GM13976 (cell line): ENCODE measurements at regions not wholly inside any gene's neighbourhood (a gene's known extent, or its start where the extent isn't known, plus 50 kb on each side); places are given as distances from the start of the nearest gene placed in this dataset.
"Not testable (repeated sequence)": the region's sequence is repeated elsewhere in the genome, so short reads cannot be mapped to it uniquely, and the experiment has no call there.

Source experiments
- DNase-seq: peaks from one replicate; pipeline ENCODE4 v3.0.0; 2012; ENCODE audit warnings: low spot score
- CTCF ChIP-seq: IDR thresholded peaks from 2 replicates; pipeline ENCODE4 v1.5.1; 2012; ENCODE audit warnings: borderline replicate concordance, mild to moderate bottlenecking; ENCODE audit not compliant: insufficient read depth; ENCODE audit errors: extremely low read depth, missing control alignments, control extremely low read depth
- in situ Hi-C: fragments of 300-500 bp; cut with MboI; formaldehyde crosslinking; loops from one replicate; pipeline ENCODE4 v1.12.0; 2022; ENCODE audit warnings: low sequenced_read_pairs, mixed read lengths, inconsistent platforms; ENCODE audit not compliant: unreplicated experiment

GRCh38 chr4:59647500-59647899 lies 1552.6 kb upstream of the ADGRL3 start:
- TF ChIP-seq CTCF: no peak
- in situ Hi-C loops: no loop called here
- no peak for DNase-seq

GRCh38 chr4:59650861-59651260 lies 1549.3 kb upstream of the ADGRL3 start:
- no peak for TF ChIP-seq CTCF
- no peak for DNase-seq
- in situ Hi-C loops: no loop called here

GRCh38 chr4:59655996-59656395 lies 1544.1 kb upstream of the ADGRL3 start:
- in situ Hi-C loops: no loop called here
- no peak for DNase-seq
- no peak for TF ChIP-seq CTCF

DNA sequence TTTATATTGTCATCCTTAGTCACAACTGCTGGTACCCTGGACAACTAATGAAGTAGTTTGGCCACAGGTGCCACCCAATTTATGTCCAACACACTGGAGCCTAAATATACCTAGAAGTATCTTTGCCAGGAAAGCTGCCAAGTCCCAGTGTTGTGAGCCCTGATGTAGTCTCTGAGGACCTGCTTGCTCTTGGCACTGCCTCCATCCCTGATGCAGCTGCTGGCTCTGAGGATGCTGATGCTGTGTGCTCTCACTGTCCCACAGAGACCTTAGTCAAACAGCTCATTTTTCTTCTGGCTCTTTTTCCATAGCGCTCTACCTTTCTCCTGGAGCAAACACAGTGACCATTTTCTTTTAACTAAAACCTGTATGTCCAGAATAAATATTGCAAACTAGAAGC lies 1535.4 kb upstream of the ADGRL3 start:
- no peak for DNase-seq
- in situ Hi-C loops: no loop called here
- no peak for TF ChIP-seq CTCF

DNA sequence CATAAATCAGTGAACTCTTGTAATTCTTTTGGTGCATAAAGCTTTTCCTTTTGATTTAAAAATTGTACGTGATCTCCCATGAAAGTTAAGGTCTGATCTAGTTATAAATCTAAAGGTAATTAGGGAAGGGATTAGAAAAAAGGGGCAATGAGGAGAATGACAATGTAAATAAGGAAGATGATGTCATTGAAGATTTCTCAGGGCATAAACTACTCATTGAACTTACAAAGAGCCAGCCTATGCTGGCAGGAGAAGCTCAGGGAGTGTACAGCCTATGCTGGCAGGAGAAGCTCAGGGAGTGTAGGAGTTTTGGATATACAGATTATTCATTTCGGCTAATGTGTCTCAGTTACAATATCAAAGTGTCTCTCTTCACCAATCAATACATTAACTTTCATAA lies 1533.5 kb upstream of the ADGRL3 start:
- DNase-seq: no peak
- no peak for TF ChIP-seq CTCF
- in situ Hi-C loops: no loop called here

DNA sequence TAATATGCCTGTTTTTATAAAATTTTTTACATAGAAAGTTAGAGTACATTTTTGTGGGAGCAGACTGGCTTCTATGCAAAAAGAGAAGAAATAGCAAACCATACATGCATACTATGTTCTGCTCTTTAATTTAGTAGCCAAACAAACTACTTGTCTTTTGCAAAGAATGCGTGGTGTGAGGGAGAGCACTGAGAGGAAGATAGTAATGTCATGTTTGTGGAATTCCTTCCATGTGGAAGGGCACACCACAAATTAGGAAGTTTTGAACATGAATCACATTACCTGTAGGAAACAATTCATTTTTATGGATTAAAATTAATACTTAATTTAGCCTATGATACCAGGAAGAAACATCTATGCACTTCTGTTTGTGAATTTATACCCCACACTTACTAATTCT lies 1529.1 kb upstream of the ADGRL3 start:
- no peak for DNase-seq
- no peak for TF ChIP-seq CTCF
- in situ Hi-C loops: no loop called here

DNA sequence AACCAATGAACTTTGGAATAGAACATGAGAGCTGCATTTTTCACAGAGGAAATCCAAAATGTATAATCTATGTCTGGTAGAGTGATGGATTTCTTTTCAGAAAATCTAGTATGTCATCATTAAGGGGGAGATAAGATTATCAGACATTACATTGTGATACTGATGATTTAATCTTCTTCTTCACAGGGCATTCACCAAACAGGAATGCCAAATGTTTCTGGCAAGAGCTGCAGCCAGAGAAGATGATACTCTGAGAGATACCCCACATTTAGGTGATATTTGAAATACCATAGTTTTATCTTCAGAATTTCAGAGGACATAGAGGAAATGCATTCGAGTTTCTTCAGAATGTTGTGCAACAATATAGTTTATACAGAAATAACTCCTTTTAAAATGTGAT lies 1523.7 kb upstream of the ADGRL3 start:
- TF ChIP-seq CTCF: no peak
- in situ Hi-C loops: no loop called here
- DNase-seq: no peak

DNA sequence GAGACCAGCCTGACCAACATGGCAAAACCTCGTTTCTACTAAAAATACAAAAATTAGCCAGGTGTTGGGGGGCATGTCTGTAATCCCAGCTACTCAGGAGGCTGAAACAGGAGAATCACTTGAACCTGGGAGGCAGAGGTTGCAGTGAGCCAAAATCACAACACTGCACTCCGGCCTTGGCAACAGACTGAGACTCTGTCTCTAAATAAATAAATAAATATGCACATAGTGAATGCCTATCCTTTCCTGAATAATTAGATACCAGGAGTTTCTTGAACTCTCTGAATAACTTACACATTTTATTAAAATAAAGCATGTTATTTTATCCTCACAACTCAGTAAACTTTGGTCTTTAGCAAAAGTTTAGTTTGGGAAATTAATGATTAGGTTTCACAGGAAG lies 1523.1 kb upstream of the ADGRL3 start:
- in situ Hi-C loops: not testable (repeated sequence)

More for the DNA sequence above, 1523.1 kb upstream of the ADGRL3 start:
- DNase-seq: not testable (repeated sequence)
